ENCODE measurements at regions not wholly inside any gene's neighbourhood (a gene's known extent, or its start where the extent isn't known, plus 50 kb on each side); places are given as distances from the start of the nearest gene placed in this dataset.

DNA sequence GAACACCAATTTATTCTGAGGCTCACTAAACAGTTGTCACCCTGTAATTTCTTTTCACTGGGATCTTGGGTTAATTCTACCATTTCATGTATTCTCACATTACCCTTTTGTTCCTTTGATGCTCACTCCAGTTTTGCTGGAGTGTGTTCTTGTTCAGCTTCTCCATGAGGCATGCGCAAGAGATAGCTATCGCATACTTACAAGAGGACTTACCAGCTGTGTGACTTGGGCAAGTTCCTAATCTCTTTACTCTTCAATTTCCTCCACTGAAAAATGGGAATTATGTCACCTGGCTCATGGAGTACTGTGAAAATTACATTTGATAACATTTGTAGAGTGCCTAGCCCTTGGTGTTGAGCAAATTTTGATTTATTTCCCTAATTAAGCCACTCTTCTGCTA lies 56.5 kb upstream of the JDP2 start:
- peaks cover 7% of the 10 kb centered on the region for H3K9me3 Mint-ChIP-seq (ENCODE audit: unreplicated experiment)
- H3K27ac Mint-ChIP-seq (ENCODE audit: unreplicated experiment): no peak overlapping the region
- CTCF ChIA-PET: no interaction called here
- POLR2A ChIA-PET: no interaction called here
- no peak overlapping the region for H3K4me3 Mint-ChIP-seq (ENCODE audit: unreplicated experiment)
- H3K36me3 Mint-ChIP-seq (ENCODE audit: insufficient read depth, unreplicated experiment): no peaks in the 10 kb centered on the region
- peaks cover 41% of the 10 kb centered on the region for H3K4me1 Mint-ChIP-seq (ENCODE audit: low read depth, unreplicated experiment)
- BruUV-seq (replicated peaks): no TSS peak
- intact Hi-C loops (cut with micrococcal nuclease; ENCODE audit: unreplicated experiment): no loop called here
- TF ChIP-seq, protein P1, sequence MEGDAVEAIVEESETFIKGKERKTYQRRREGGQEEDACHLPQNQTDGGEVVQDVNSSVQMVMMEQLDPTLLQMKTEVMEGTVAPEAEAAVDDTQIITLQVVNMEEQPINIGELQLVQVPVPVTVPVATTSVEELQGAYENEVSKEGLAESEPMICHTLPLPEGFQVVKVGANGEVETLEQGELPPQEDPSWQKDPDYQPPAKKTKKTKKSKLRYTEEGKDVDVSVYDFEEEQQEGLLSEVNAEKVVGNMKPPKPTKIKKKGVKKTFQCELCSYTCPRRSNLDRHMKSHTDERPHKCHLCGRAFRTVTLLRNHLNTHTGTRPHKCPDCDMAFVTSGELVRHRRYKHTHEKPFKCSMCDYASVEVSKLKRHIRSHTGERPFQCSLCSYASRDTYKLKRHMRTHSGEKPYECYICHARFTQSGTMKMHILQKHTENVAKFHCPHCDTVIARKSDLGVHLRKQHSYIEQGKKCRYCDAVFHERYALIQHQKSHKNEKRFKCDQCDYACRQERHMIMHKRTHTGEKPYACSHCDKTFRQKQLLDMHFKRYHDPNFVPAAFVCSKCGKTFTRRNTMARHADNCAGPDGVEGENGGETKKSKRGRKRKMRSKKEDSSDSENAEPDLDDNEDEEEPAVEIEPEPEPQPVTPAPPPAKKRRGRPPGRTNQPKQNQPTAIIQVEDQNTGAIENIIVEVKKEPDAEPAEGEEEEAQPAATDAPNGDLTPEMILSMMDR (IDR thresholded peaks at IDR 0.05; ENCODE audit: insufficient read depth in 1 of 2, low read depth in 1 of 2, low read length in 1 of 2, severe bottlenecking in 1 of 2, unreplicated experiment in 1 of 2): no peak
- Histone ChIP-seq H3K4me3 (ENCODE audit: low read depth, low read length) (no peak overlapping the region), H3K36me3 (ENCODE audit: control insufficient read depth, insufficient read depth, low read length) (no peaks in the 10 kb centered on the region), H3K4me1 (peaks cover 32% of the 10 kb centered on the region), H3K9me3 (no peaks in the 10 kb centered on the region), H3K27me3 (replicated peaks; ENCODE audit: control insufficient read depth, insufficient read depth, low read length) (no peaks in the 10 kb centered on the region)
- no peak for DNase-seq
- H3K27me3 Mint-ChIP-seq (ENCODE audit: insufficient read depth, unreplicated experiment): no peaks in the 10 kb centered on the region

DNA sequence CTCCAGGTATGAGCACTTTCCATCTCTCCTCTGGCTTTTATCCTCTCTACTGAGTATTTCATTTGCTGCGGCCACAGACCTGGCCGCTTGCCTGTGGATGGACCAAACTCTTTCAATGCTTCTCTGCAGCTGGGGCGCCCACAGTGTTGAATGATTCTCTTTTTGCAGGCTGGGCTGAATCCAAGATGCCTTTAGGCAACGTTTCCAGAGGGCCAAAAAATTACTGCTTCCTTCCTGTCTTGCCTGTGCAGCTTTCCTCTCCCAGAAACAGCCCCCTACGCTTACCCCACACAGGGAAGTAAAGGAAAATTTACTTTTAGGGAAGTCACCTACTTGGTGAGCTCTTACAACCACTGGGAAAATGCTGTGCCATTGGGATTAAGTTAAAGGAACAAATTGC lies 55.6 kb upstream of the JDP2 start:
- Histone ChIP-seq H3K4me3 (ENCODE audit: low read depth, low read length) (no peak overlapping the region), H3K27me3 (replicated peaks; ENCODE audit: control insufficient read depth, insufficient read depth, low read length) (no peaks in the 10 kb centered on the region), H3K4me1 (peaks cover 32% of the 10 kb centered on the region), H3K36me3 (ENCODE audit: control insufficient read depth, insufficient read depth, low read length) (no peaks in the 10 kb centered on the region), H3K9me3 (no peaks in the 10 kb centered on the region)
- peaks cover 45% of the 10 kb centered on the region for H3K4me1 Mint-ChIP-seq (ENCODE audit: low read depth, unreplicated experiment)
- BruUV-seq (replicated peaks): no TSS peak
- intact Hi-C loops (cut with micrococcal nuclease; ENCODE audit: unreplicated experiment): no loop called here
- no peaks in the 10 kb centered on the region for H3K36me3 Mint-ChIP-seq (ENCODE audit: insufficient read depth, unreplicated experiment)
- H3K27ac Mint-ChIP-seq (ENCODE audit: unreplicated experiment): no peak overlapping the region
- POLR2A ChIA-PET: no interaction called here
- TF ChIP-seq, protein P1 (IDR thresholded peaks at IDR 0.05; ENCODE audit: insufficient read depth in 1 of 2, low read depth in 1 of 2, low read length in 1 of 2, severe bottlenecking in 1 of 2, unreplicated experiment in 1 of 2): no peak
- DNase-seq: no peak
- no peak overlapping the region for H3K4me3 Mint-ChIP-seq (ENCODE audit: unreplicated experiment)
- CTCF ChIA-PET: no interaction called here
- no peaks in the 10 kb centered on the region for H3K27me3 Mint-ChIP-seq (ENCODE audit: insufficient read depth, unreplicated experiment)
- H3K9me3 Mint-ChIP-seq (ENCODE audit: unreplicated experiment): peaks cover 15% of the 10 kb centered on the region

DNA sequence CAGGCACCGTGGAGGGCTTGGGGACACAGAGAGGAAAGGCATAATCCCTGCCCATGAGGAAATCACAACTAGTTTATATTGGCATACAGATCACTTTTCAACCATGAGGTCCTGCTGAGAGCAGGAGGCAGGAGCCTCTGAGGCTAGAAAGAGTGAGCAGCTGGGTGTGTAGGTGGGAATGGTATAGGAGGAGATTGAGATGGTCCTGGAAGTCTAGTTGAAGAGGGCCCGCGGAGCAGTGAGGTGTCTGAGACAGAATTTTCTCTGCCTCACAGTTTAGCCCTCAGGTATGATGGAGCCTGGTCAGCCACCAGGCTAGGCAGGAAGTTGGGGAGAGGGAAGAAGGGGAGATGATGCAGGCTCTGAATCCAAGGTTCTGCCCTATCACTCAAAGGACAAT lies 54.7 kb upstream of the JDP2 start:
- intact Hi-C loops (cut with micrococcal nuclease; ENCODE audit: unreplicated experiment): no loop called here
- CTCF ChIA-PET: no interaction called here

More for the DNA sequence above, 54.7 kb upstream of the JDP2 start:
- H3K9me3 ChIP-seq: no peaks in the 10 kb centered on the region
- H3K4me1 Mint-ChIP-seq (ENCODE audit: low read depth, unreplicated experiment): peaks cover 48% of the 10 kb centered on the region
- TF ChIP-seq, protein P1 (IDR thresholded peaks at IDR 0.05; ENCODE audit: insufficient read depth in 1 of 2, low read depth in 1 of 2, low read length in 1 of 2, severe bottlenecking in 1 of 2, unreplicated experiment in 1 of 2): no peak
- H3K36me3 Mint-ChIP-seq (ENCODE audit: insufficient read depth, unreplicated experiment): no peaks in the 10 kb centered on the region
- DNase-seq: no peak
- no peaks in the 10 kb centered on the region for H3K36me3 ChIP-seq (ENCODE audit: control insufficient read depth, insufficient read depth, low read length)
- POLR2A ChIA-PET: interaction anchor here (1.1 kb wide), 1 partner anchor 55 kb away, joined by 3 read pairs; the partner anchor contains the start of gene JDP2
- BruUV-seq (replicated peaks): no TSS peak
- no peak overlapping the region for H3K4me3 ChIP-seq (ENCODE audit: low read depth, low read length)
- H3K27me3 Mint-ChIP-seq (ENCODE audit: insufficient read depth, unreplicated experiment): no peaks in the 10 kb centered on the region
- no peak overlapping the region for H3K27ac Mint-ChIP-seq (ENCODE audit: unreplicated experiment)
- no peak overlapping the region for H3K4me3 Mint-ChIP-seq (ENCODE audit: unreplicated experiment)
- peaks cover 32% of the 10 kb centered on the region for H3K4me1 ChIP-seq
- no peaks in the 10 kb centered on the region for H3K27me3 ChIP-seq (replicated peaks; ENCODE audit: control insufficient read depth, insufficient read depth, low read length)
- peaks cover 15% of the 10 kb centered on the region for H3K9me3 Mint-ChIP-seq (ENCODE audit: unreplicated experiment)
